ENCODE measurements at regions not wholly inside any gene's neighbourhood (a gene's known extent, or its start where the extent isn't known, plus 50 kb on each side); places are given as distances from the start of the nearest gene placed in this dataset.
A peak's percentile ranks its signal among the peaks of the same experiment; 100 is the strongest.
"Not testable (repeated sequence)": the region's sequence is repeated elsewhere in the genome, so short reads cannot be mapped to it uniquely, and the experiment has no call there.

DNA sequence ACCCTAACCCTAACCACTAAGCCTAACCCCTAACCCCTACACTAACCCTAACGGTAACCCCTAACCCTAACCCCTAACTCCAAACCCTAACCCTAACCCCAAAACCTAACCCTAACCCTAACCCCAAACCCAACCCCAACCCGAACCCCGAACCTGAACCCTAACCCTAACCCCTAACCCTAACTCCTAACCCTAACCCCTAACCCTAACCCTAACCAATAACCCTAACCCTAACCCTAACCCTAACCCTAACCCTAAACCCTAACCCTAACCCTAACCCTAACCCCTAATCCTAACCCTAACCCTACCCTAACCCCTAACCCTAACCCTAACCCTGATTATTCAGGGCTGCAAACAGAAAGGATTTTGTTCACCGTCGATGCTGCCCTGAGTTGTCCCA lies 144.6 kb upstream of the DUSP22 start:
- H3K4me3 ChIP-seq (ENCODE audit: low read depth, low read length); DNase-seq (ENCODE audit: low read depth): not testable (repeated sequence)

GRCh38 chr6:148051-148984 lies 144.0 kb upstream of the DUSP22 start:
- H3K4me3 ChIP-seq (ENCODE audit: low read depth, low read length); DNase-seq (ENCODE audit: low read depth): not testable (repeated sequence)

DNA sequence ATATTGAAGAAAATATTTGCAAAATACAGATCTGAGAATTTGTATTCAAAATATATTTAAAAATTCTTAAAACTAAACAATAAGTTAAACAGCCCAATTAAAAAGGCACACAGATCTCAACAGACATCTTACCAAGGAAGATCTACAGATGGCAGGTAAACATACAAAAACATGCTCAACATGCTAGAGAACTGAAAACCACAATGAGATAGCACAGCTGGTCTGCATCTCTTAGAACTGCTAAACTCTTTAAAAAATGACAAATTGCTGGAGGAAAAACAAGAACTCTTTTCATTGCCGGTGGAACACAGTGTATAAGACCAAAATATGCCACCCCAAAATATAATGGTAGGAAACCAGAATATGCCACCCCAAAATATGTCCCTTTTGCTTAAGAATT lies 142.1 kb upstream of the DUSP22 start:
- DNase-seq (ENCODE audit: low read depth); H3K4me3 ChIP-seq (ENCODE audit: low read depth, low read length): not testable (repeated sequence)

DNA sequence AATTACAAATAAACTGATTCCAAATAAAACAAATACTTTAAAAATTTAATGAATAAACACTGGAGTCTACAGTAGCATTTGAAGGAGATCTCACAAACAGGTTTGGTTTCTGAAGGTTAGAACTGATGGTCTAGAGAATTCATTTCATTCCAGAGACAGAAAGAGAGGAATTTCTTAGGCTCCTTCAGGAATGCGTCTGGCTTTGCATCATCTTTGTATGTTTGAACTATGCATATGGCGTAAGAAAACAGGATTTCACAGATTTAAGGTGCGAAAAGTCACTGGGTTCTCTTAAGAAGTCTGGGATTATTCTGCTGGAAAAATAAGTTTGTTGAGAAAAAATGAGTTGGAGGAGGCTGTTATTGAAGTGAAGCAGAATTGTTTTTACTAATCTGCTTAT lies 139.9 kb upstream of the DUSP22 start:
- H3K4me3 ChIP-seq (ENCODE audit: low read depth, low read length); DNase-seq (ENCODE audit: low read depth): not testable (repeated sequence)

- DNase-seq (ENCODE audit: low read depth): not testable (repeated sequence)
Observed at GRCh38 chr6:153026-153425, 139.3 kb upstream of the DUSP22 start.

DNA sequence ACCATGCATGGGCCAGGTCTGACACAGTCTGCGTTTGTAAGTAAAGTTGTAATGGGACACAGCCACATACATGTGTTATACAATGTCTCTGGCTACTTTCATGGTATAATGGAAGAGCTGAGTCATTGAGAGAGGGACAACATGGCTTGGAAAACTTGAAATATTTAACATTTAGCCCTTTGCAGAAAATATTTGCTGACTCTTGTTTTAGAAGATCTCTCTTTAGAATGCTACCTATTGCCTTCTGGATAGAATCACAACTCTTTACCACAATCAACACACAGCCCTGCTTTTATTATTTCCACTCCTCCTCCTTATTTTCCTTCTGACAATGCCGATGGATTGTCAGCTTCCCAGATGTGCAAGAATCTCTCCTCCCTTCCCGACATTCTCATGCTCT lies 138.4 kb upstream of the DUSP22 start:
- DNase-seq (ENCODE audit: low read depth); H3K4me3 ChIP-seq (ENCODE audit: low read depth, low read length): not testable (repeated sequence)

More at GRCh38 chr6:153026-153425, 139.3 kb upstream of the DUSP22 start:
- not testable (repeated sequence) for H3K4me3 ChIP-seq (ENCODE audit: low read depth, low read length)

DNA sequence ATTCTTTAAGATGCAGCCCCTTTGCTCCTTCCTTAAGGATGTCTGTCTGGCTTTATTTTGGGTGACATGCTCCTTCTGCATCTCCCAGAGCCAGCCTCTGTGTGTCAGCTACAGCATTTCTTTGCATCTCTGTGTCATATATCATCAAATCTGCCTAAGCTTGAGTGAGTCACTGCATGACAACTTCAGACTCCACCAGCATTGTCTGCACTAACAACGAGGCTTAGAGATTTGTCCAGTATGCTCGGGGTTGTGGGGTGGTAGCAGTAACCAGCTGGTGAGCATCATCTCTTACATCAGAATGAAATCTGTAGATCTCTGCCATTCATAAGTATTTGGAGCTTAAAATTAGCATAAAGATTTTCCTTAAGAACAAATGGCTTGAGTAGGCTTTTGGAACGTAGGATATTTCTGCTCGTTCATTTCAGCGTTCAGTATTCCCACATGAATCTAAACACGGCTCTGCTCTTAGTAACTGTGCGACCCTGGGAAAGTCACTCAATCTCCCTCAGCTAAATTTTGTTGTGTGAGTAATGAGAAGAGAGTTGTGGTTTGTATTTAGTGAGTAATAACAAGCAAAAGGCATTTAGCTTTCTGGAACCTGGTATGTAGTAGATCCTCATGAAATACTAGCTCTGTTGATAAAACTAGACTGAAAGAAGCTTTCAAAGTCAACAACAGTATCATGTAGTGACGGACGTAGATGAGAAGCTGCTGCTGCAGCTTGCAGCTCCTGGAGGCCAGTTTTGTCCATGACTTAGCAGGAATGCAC lies 137.8 kb upstream of the DUSP22 start:
- not testable (repeated sequence) for H3K4me3 ChIP-seq (ENCODE audit: low read depth, low read length)

DNA sequence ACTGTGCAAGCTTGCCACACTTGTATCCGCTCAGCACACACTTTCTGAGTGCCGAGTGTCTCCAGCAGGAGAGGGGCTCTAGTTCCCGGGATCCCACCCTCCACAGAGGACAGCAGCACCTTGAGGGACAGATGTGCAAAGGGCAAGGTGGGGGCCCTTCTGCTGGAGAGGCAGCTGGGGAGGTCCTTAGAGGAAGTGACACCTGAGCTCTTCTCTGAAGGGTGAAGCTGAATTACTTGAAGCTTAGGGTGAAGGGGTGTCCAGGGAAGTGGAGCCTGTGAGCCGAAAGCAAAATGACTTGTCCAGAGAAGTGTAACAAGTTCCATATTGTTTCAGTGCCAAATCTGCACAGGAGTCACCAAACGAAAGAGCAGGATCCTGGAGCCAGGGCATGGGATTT lies 136.3 kb upstream of the DUSP22 start:
- H3K4me3 ChIP-seq (ENCODE audit: low read depth, low read length): no peak overlapping the region
- DNase-seq (ENCODE audit: low read depth): no peak

More for the DNA sequence above, 137.8 kb upstream of the DUSP22 start:
- peak; percentile 2 for DNase-seq (ENCODE audit: low read depth)

DNA sequence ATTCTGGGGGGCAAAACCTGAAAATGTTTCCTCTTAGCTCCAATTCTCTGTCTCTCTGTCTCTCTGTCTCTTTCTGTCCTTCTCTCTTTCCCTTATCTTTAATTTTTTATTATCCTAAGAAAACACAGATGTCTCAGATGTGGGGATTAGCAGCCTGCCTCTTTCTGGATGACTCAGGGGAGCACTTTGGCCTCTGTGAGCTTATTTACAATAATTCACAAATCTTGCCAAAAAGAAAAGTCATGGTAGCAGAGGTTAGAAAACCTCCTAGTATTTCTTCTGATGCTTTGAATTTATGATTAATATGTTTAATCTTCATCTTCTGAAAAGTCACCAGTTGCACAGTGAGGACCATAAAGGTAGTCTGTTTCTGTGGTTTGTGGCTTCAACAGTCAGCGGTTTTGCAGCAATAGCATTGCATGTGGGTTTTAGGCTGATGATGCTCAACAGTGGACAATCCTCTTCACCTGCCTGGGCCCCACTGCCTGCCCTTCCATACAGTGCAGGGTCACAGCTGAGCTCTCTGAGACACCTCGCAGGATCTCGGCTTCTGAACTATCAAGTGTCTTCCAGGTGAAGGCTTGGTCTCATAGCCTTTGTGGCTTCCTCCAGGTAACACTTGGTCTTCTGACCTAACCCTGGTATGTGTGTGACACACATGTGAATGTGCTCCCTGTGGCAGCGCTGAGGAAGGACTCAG lies 135.7 kb upstream of the DUSP22 start:
- DNase-seq (ENCODE audit: low read depth); H3K4me3 ChIP-seq (ENCODE audit: low read depth, low read length): not testable (repeated sequence)

DNA sequence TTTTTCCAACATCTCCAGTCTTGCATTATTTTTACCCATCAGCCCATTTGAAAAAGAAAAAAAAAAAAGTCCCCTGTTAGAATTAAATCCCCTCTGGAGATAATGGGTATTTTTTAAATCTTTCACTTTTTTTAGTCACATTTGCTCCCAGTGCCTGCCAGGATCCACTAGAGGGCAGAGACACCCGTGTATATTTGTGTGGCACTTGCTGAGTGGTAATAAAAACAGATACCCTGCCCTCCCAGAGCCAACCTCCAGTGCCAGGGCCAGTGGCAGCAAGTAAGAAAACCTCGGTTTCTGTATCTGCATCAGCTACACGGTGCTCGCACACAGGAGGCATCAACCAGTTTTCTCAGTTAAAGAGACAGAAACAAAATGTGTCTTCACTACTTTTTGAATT lies 135.1 kb upstream of the DUSP22 start:
- H3K4me3 ChIP-seq (ENCODE audit: low read depth, low read length); DNase-seq (ENCODE audit: low read depth): not testable (repeated sequence)

GRCh38 chr6:161657-162056 lies 130.6 kb upstream of the DUSP22 start:
- not testable (repeated sequence) for DNase-seq (ENCODE audit: low read depth); H3K4me3 ChIP-seq (ENCODE audit: low read depth, low read length)

DNA sequence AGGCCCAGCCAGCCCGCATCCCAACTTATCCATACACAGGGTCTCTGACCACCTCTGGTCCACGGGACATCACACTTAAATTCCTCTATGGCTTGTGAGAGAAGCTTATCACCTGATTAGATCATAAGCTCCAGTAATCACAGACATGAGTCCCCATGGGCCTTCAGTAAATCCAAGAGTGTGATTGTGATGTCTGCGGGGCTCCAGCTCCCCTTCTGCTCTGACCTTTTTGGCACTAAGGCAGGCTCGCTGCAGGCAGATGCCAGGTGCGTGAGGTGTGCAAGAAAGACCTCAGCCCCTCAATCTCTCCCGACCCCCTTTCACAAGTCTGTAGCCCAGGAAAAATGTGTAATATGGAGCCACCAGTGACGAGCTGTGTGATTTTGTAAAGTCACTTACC lies 127.6 kb upstream of the DUSP22 start:
- no peak overlapping the region for H3K4me3 ChIP-seq (ENCODE audit: low read depth, low read length)
- DNase-seq (ENCODE audit: low read depth): no peak

- no peak for DNase-seq (ENCODE audit: low read depth)
- no peak overlapping the region for H3K4me3 ChIP-seq (ENCODE audit: low read depth, low read length)
Observed at GRCh38 chr6:165263-165662, 127.0 kb upstream of the DUSP22 start.

GRCh38 chr6:165906-166305 lies 126.4 kb upstream of the DUSP22 start:
- no peak for DNase-seq (ENCODE audit: low read depth)
- no peak overlapping the region for H3K4me3 ChIP-seq (ENCODE audit: low read depth, low read length)

- no peak overlapping the region for H3K4me3 ChIP-seq (ENCODE audit: low read depth, low read length)
- DNase-seq (ENCODE audit: low read depth): peak; percentile 4
Observed at GRCh38 chr6:168865-169455, 123.3 kb upstream of the DUSP22 start.

- no peak overlapping the region for H3K4me3 ChIP-seq (ENCODE audit: low read depth, low read length)
- DNase-seq (ENCODE audit: low read depth): no peak
Observed at GRCh38 chr6:174036-174435, 118.3 kb upstream of the DUSP22 start.

GRCh38 chr6:175680-176079 lies 116.6 kb upstream of the DUSP22 start:
- DNase-seq (ENCODE audit: low read depth): no peak
- H3K4me3 ChIP-seq (ENCODE audit: low read depth, low read length): no peak overlapping the region

DNA sequence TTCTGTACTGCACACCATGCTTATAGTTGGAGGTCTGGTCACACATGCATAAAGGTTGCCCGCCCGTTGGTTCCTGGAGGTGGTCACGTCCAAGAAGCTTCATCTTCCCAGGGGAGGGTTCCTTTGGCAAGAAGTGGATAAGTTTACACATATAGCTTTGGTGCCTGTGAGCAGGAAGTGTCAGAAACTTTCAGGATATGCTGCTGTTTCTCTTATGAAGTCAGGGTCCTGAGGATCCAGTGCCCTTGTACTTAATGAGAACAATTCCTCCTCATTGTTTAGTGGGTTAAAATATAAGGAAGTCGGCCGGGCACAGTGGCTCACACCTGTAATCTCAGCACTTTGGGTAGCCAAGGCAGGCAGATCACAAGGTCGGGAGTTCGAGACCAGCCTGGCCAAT lies 115.5 kb upstream of the DUSP22 start:
- no peak for DNase-seq (ENCODE audit: low read depth)
- no peak overlapping the region for H3K4me3 ChIP-seq (ENCODE audit: low read depth, low read length)

- H3K4me3 ChIP-seq (ENCODE audit: low read depth, low read length): no peak overlapping the region
- DNase-seq (ENCODE audit: low read depth): no peak
Observed at GRCh38 chr6:178119-178518, 114.2 kb upstream of the DUSP22 start.

All from skeletal muscle cell (primary cell).